Transverse colon (tissue), 4 donors: ENCODE measurements at regions not wholly inside any gene's neighbourhood (a gene's known extent, or its start where the extent isn't known, plus 50 kb on each side); places are given as distances from the start of the nearest gene placed in this dataset.

Source experiments
- DNase-seq: peaks from one replicate; pipeline ENCODE4 v3.0.0-alpha.2; 2019
- H3K27ac ChIP-seq, 4 donors: fragments of 200-600 bp; sonication (generic); 2 replicates each; pipeline ENCODE4 v1.5.1; 2016 to 2018; ENCODE audit warnings: inconsistent platforms in 4 of 4
- H3K27me3 ChIP-seq: fragments of 200-600 bp; sonication (generic); 2 replicates; pipeline ENCODE4 v1.5.1; 2017; ENCODE audit warnings: inconsistent platforms
- H3K36me3 ChIP-seq, 4 donors: fragments of 200-600 bp; sonication (generic); 2 replicates each; pipeline ENCODE4 v1.5.1; 2017 to 2019; ENCODE audit warnings: inconsistent platforms in 4 of 4
- H3K4me1 ChIP-seq, 4 donors: fragments of 200-600 bp; sonication (generic); 2 replicates each; pipeline ENCODE4 v1.5.1; 2017 to 2020; ENCODE audit warnings: inconsistent platforms in 4 of 4
- H3K4me3 ChIP-seq, 4 donors: fragments of 200-600 bp; sonication (generic); 1 replicate in 1 of 4; 2 replicates in 3 of 4; pipeline versions ENCODE4 v1.5.1 to v1.6.1; 2017 to 2019; ENCODE audit warnings: inconsistent platforms in 4 of 4
- H3K9me3 ChIP-seq, 2 donors: fragments of 200-600 bp; sonication (generic); 2 replicates each; pipeline ENCODE4 v1.5.1; 2017 to 2019; ENCODE audit warnings: inconsistent platforms in 2 of 2
- CTCF ChIP-seq, 5 experiments: fragments of 200-600 bp in 3 of 5; fragments of 450-650 bp in 2 of 5; sonication (generic) in 3 of 5; IDR thresholded peaks; 1 replicate in 2 of 5; 2 replicates in 3 of 5; pipeline ENCODE4 v1.5.1; 2016 to 2017; ENCODE audit warnings: antibody characterized with exemption in 5 of 5, inconsistent platforms in 3 of 5, mild to moderate bottlenecking in 2 of 5, moderate library complexity in 1 of 5
- EP300 ChIP-seq: sonication (generic); formaldehyde crosslinking; IDR thresholded peaks from one replicate; pipeline ENCODE4 v1.6.1; 2017; ENCODE audit warnings: antibody characterized with exemption, low read depth
- POLR2A ChIP-seq: fragments of 450-650 bp; IDR thresholded peaks from one replicate; pipeline ENCODE4 v1.6.1; 2016; ENCODE audit warnings: antibody characterized with exemption, mild to moderate bottlenecking, moderate library complexity
- POLR2AphosphoS5 ChIP-seq, 3 donors: sonication (generic); formaldehyde crosslinking; IDR thresholded peaks; one replicate each; pipeline ENCODE4 v1.6.1; 2016; ENCODE audit warnings: antibody characterized with exemption in 3 of 3
- WGBS, 2 donors: methylation state at CpG; one replicate each; pipeline ENCODE4 v1.1.5; 2018; ENCODE audit warnings: low coverage in 1 of 2; 5-methylcytosine and 5-hydroxymethylcytosine counted together
- in situ Hi-C, 4 donors: fragments of 200-750 bp; cut with MboI; loops; one replicate each; pipeline versions ENCODE4 v1.15.0 to v1.15.1; 2017; ENCODE audit warnings: low sequenced_read_pairs in 3 of 4, low pct_ligation_motif_present in 1 of 4, low pct_unique_long_range_greater_than_20kb in 1 of 4
- intact Hi-C: fragments of 100-400 bp; cut with DNase I; formaldehyde crosslinking; loops from one replicate; pipeline ENCODE4 v1.15.1; 2023; ENCODE audit warnings: low total_unique reads

- no peak for DNase-seq
- WGBS, 2 donors, result 80 to 92% methylated on average over 6 of the region's 6 CpGs
- in situ Hi-C loops, result no loop called here
- Histone ChIP-seq H3K4me1 (no peaks in the 10 kb centered on the region), H3K36me3 (no peaks in the 10 kb centered on the region), H3K9me3 (no peaks in the 10 kb centered on the region), H3K27ac (no peak overlapping the region), H3K27me3 (no peaks in the 10 kb centered on the region), H3K4me3 (no peak overlapping the region)
- intact Hi-C loops, result no loop called here
- TF ChIP-seq POLR2A (no peak), CTCF (IDR thresholded peaks at IDR 0.05) (no peak), POLR2AphosphoS5 (IDR thresholded peaks at IDR 0.05) (no peak), EP300 (no peak)
Measured at GRCh38 chr11:71358963-71359567, 89.1 kb downstream of the DHCR7 start.

- DNase-seq, result no peak
- in situ Hi-C loops (no loop called here), intact Hi-C loops (no loop called here)
- H3K4me3 ChIP-seq, result no peak overlapping the region
- 78 to 79% methylated on average over 4 to 10 of the region's 10 CpGs for WGBS, 2 donors
- no peaks in the 10 kb centered on the region for H3K27me3 ChIP-seq
- H3K9me3 ChIP-seq, result no peaks in the 10 kb centered on the region
- no peaks in the 10 kb centered on the region for H3K4me1 ChIP-seq
- H3K36me3 ChIP-seq, result no peaks in the 10 kb centered on the region
- no peak for TF ChIP-seq CTCF (IDR thresholded peaks at IDR 0.05)
- TF ChIP-seq POLR2AphosphoS5 (IDR thresholded peaks at IDR 0.05), result no peak
- TF ChIP-seq POLR2A, result no peak
- no peak for TF ChIP-seq EP300
- no peak overlapping the region for H3K27ac ChIP-seq
Measured at GRCh38 chr11:71358122-71358728, 90.0 kb downstream of the DHCR7 start.

GRCh38 chr11:71357414-71357813, 90.8 kb downstream of the DHCR7 start:
- Histone ChIP-seq H3K4me3 (no peak overlapping the region), H3K9me3 (no peaks in the 10 kb centered on the region), H3K27me3 (no peaks in the 10 kb centered on the region), H3K4me1 (no peaks in the 10 kb centered on the region), H3K27ac (no peak overlapping the region), H3K36me3 (no peaks in the 10 kb centered on the region)
- in situ Hi-C loops (no loop called here), intact Hi-C loops (no loop called here)
- no peak for DNase-seq
- WGBS, 2 donors, result 85% methylated on average over 9 of the region's 9 CpGs; no CpG with 5 or more reads in 1 of the 2 donors
- TF ChIP-seq POLR2AphosphoS5 (IDR thresholded peaks at IDR 0.05) (no peak), CTCF (IDR thresholded peaks at IDR 0.05) (no peak), POLR2A (no peak), EP300 (no peak)

GRCh38 chr11:71356904-71357303, 91.3 kb downstream of the DHCR7 start:
- Histone ChIP-seq H3K36me3 (no peaks in the 10 kb centered on the region), H3K9me3 (no peaks in the 10 kb centered on the region), H3K4me1 (no peaks in the 10 kb centered on the region), H3K27ac (no peak overlapping the region), H3K27me3 (no peaks in the 10 kb centered on the region), H3K4me3 (no peak overlapping the region)
- intact Hi-C loops, result no loop called here
- TF ChIP-seq EP300 (no peak), POLR2AphosphoS5 (IDR thresholded peaks at IDR 0.05) (no peak)
- WGBS, 2 donors, result 84% methylated on average over 6 of the region's 6 CpGs; no CpG with 5 or more reads in 1 of the 2 donors
- no peak for DNase-seq
- in situ Hi-C loops, result no loop called here
